ENCODE measurements at regions not wholly inside any gene's neighbourhood (a gene's known extent, or its start where the extent isn't known, plus 50 kb on each side); places are given as distances from the start of the nearest gene placed in this dataset.

GRCh38 chr22:34430386-34430785, 510.1 kb upstream of the LARGE1 start:
- no peaks in the 10 kb centered on the region for H3K27me3 ChIP-seq (replicated peaks; ENCODE audit: control insufficient read depth, insufficient read depth, low read length)
- DNase-seq (ENCODE audit: extremely low read depth, insufficient read length): no peak
- TF ChIP-seq, protein P1, sequence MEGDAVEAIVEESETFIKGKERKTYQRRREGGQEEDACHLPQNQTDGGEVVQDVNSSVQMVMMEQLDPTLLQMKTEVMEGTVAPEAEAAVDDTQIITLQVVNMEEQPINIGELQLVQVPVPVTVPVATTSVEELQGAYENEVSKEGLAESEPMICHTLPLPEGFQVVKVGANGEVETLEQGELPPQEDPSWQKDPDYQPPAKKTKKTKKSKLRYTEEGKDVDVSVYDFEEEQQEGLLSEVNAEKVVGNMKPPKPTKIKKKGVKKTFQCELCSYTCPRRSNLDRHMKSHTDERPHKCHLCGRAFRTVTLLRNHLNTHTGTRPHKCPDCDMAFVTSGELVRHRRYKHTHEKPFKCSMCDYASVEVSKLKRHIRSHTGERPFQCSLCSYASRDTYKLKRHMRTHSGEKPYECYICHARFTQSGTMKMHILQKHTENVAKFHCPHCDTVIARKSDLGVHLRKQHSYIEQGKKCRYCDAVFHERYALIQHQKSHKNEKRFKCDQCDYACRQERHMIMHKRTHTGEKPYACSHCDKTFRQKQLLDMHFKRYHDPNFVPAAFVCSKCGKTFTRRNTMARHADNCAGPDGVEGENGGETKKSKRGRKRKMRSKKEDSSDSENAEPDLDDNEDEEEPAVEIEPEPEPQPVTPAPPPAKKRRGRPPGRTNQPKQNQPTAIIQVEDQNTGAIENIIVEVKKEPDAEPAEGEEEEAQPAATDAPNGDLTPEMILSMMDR (IDR thresholded peaks at IDR 0.05; ENCODE audit: insufficient read depth, low read length, poor library complexity, severe bottlenecking): no peak
- H3K36me3 ChIP-seq (ENCODE audit: control insufficient read depth, insufficient read depth, low read length): no peaks in the 10 kb centered on the region
- H3K4me3 ChIP-seq (replicated peaks; ENCODE audit: low read depth, low read length): no peak overlapping the region

DNA sequence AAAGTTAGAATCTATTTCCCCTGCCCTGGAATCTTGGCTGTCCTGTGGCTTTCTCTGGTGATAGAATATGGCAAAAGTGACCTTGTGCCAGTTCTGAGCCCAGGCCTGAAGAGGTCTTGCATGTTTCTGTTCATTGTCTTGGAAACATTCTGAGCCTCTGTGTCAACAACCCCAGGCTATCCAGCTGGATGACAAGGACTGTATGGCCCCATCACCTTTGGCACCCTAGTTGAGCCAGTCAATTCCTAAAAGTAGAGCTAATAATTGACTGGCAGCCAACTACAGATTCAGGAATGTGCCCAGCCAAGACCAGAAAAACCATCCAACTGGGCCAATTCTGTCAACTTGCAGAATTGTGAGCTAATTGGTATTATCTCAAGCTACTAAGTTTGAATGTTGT, 514.1 kb upstream of the LARGE1 start:
- Histone ChIP-seq H3K36me3 (ENCODE audit: control insufficient read depth, insufficient read depth, low read length) (no peaks in the 10 kb centered on the region), H3K27me3 (replicated peaks; ENCODE audit: control insufficient read depth, insufficient read depth, low read length) (no peaks in the 10 kb centered on the region), H3K4me3 (replicated peaks; ENCODE audit: low read depth, low read length) (no peak overlapping the region)
- no peak for DNase-seq (ENCODE audit: extremely low read depth, insufficient read length)
- TF ChIP-seq, protein P1 (IDR thresholded peaks at IDR 0.05; ENCODE audit: insufficient read depth, low read length, poor library complexity, severe bottlenecking): no peak

- TF ChIP-seq, protein P1 (IDR thresholded peaks at IDR 0.05; ENCODE audit: insufficient read depth, low read length, poor library complexity, severe bottlenecking): no peak
- Histone ChIP-seq H3K4me3 (replicated peaks; ENCODE audit: low read depth, low read length) (no peak overlapping the region), H3K36me3 (ENCODE audit: control insufficient read depth, insufficient read depth, low read length) (no peaks in the 10 kb centered on the region), H3K27me3 (replicated peaks; ENCODE audit: control insufficient read depth, insufficient read depth, low read length) (no peaks in the 10 kb centered on the region)
- DNase-seq (ENCODE audit: extremely low read depth, insufficient read length): no peak
Observed at GRCh38 chr22:34437140-34437539, 516.9 kb upstream of the LARGE1 start.

DNA sequence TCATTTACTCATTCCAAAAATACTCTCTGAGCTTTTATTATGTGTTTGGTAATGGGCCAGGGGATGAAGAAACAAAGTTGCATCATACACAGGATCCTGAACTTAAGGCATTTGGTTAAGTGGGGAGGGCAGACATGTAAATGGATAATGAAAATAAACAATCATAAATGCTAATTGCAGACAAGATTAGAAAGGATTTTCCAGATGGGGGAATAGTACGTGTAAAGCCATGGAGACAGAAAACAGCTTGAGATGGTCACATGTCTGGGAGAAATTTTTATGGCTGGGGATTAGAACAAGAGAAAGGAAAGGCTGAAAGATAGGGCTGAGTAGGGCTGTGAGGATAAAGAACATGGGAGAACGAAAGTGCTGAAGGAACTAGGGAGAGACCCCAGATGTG, 534.3 kb upstream of the LARGE1 start:
- DNase-seq (ENCODE audit: extremely low read depth, insufficient read length): no peak
- TF ChIP-seq, protein P1 (IDR thresholded peaks at IDR 0.05; ENCODE audit: insufficient read depth, low read length, poor library complexity, severe bottlenecking): no peak
- H3K36me3 ChIP-seq (ENCODE audit: control insufficient read depth, insufficient read depth, low read length): no peaks in the 10 kb centered on the region
- no peak overlapping the region for H3K4me3 ChIP-seq (replicated peaks; ENCODE audit: low read depth, low read length)
- H3K27me3 ChIP-seq (replicated peaks; ENCODE audit: control insufficient read depth, insufficient read depth, low read length): no peaks in the 10 kb centered on the region

DNA sequence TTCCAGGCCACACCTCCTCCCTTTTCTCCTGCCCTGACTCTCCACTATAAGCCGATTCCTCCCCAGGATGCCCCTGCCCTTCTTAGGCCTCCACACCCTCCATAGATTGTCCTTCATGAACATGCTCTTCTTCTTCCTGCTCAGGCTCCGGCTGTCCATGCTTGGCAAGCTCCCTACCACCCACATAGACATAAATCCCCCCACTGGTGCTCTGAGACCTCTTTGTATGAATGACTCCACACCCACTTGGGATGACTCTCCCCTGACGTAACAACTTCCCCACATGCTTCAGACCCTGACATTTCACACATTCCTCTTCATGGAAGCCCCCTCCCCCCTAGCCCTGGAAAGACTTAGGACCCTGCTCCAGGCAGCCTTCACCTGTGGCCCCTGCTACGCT, 542.5 kb upstream of the LARGE1 start:
- no peaks in the 10 kb centered on the region for H3K36me3 ChIP-seq (ENCODE audit: control insufficient read depth, insufficient read depth, low read length)
- TF ChIP-seq, protein P1 (IDR thresholded peaks at IDR 0.05; ENCODE audit: insufficient read depth, low read length, poor library complexity, severe bottlenecking): no peak
- H3K4me3 ChIP-seq (replicated peaks; ENCODE audit: low read depth, low read length): no peak overlapping the region
- no peak for DNase-seq (ENCODE audit: extremely low read depth, insufficient read length)
- no peaks in the 10 kb centered on the region for H3K27me3 ChIP-seq (replicated peaks; ENCODE audit: control insufficient read depth, insufficient read depth, low read length)

DNA sequence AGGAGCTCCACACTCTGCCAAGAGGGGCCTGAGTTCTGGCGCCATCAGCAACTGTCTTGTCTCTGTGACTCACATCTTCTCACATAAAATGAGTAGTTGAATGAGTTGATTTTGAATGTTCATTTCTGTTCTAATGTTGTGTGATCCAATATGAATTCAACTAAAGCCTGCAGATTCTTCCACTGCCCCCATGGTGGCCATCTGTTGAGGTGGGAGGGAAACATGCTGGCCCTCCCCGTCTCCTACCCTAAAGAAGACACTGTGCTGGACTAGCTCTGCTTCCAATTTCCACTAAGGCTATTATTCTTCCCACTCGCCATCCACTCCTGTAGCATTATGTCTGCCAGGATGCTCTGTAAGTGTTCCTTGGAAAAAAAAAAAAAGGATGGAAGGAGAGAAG, 555.6 kb upstream of the LARGE1 start:
- TF ChIP-seq, protein P1 (IDR thresholded peaks at IDR 0.05; ENCODE audit: insufficient read depth, low read length, poor library complexity, severe bottlenecking): no peak
- Histone ChIP-seq H3K4me3 (replicated peaks; ENCODE audit: low read depth, low read length) (no peak overlapping the region), H3K36me3 (ENCODE audit: control insufficient read depth, insufficient read depth, low read length) (no peaks in the 10 kb centered on the region), H3K27me3 (replicated peaks; ENCODE audit: control insufficient read depth, insufficient read depth, low read length) (no peaks in the 10 kb centered on the region)
- DNase-seq (ENCODE audit: extremely low read depth, insufficient read length): no peak

All from GM06990 (cell line).